B cell (primary cell): ENCODE measurements at regions not wholly inside any gene's neighbourhood (a gene's known extent, or its start where the extent isn't known, plus 50 kb on each side); places are given as distances from the start of the nearest gene placed in this dataset.

Experiments used
- ATAC-seq: fragments of 200-7000 bp; cut with Tn5 transposase; one replicate; pipeline ENCODE4 v1.10.0; 2021; ENCODE audit warnings: low read depth, mild to moderate bottlenecking, moderate number of reproducible peaks, moderate library complexity
- CTCF ChIA-PET: fragments of 350-600 bp; sonication (Branson Sonifier 250); formaldehyde crosslinking; loops from one replicate; lab custom pipeline; 2021; ENCODE audit warnings: antibody characterized with exemption, inconsistent platforms; lab: Charles Lee
- POLR2A ChIA-PET: fragments of 350-600 bp; sonication (Branson Sonifier 250); formaldehyde crosslinking; loops from one replicate; lab custom pipeline; 2021; ENCODE audit warnings: antibody characterized with exemption; lab: Charles Lee
- DNase-seq: peaks from one replicate; pipeline ENCODE4 v3.0.0; 2013
- H2AFZ ChIP-seq: 2 replicates; pipeline ENCODE4 v1.6.1; 2012; ENCODE audit warnings: mild to moderate bottlenecking, low read depth, low read length; ENCODE audit not compliant: insufficient read depth, poor library complexity, severe bottlenecking
- H3K27ac ChIP-seq, 2 donors: 1 replicate in 1 of 2; 2 replicates in 1 of 2; pipeline ENCODE4 v1.5.1; 2012 to 2013; ENCODE audit warnings: low read length in 2 of 2, mild to moderate bottlenecking in 2 of 2, moderate library complexity in 1 of 2
- H3K27me3 ChIP-seq, 4 experiments: fragments of 200-600 bp in 1 of 4; sonication (generic) in 1 of 4; replicated peaks in 1 of 4; 1 replicate in 2 of 4; 2 replicates in 2 of 4; pipeline versions ENCODE4 v1.6.1 to v1.7.0; 2013 to 2016; ENCODE audit warnings: low read length in 3 of 4, mild to moderate bottlenecking in 2 of 4, mixed read lengths in 1 of 4, moderate library complexity in 1 of 4; ENCODE audit not compliant: insufficient read depth in 4 of 4, control insufficient read depth in 3 of 4; ENCODE audit errors: control extremely low read depth in 1 of 4
- H3K36me3 ChIP-seq, 2 experiments: replicated peaks in 1 of 2; 1 replicate in 1 of 2; 2 replicates in 1 of 2; pipeline versions ENCODE4 v1.6.1 to v1.7.1; 2013; ENCODE audit warnings: low read length in 1 of 2; ENCODE audit not compliant: insufficient read depth in 2 of 2, control insufficient read depth in 1 of 2; ENCODE audit errors: control extremely low read depth in 1 of 2, extremely low read depth in 1 of 2
- H3K4me1 ChIP-seq, 2 donors: fragments of 200-600 bp in 1 of 2; sonication (generic) in 1 of 2; 1 replicate in 1 of 2; 2 replicates in 1 of 2; pipeline versions ENCODE4 v1.5.1 to v1.6.1; 2013 to 2017; ENCODE audit warnings: low read length in 2 of 2; ENCODE audit not compliant: control insufficient read depth in 2 of 2, insufficient read depth in 2 of 2
- H3K4me2 ChIP-seq: replicated peaks from 2 replicates; pipeline ENCODE3; 2012; ENCODE audit warnings: mild to moderate bottlenecking, low read depth, low read length; ENCODE audit not compliant: poor library complexity, severe bottlenecking
- H3K4me3 ChIP-seq, 5 experiments: fragments of 200-600 bp in 1 of 5; sonication (generic) in 1 of 5; 1 replicate in 3 of 5; 2 replicates in 2 of 5; pipeline versions ENCODE4 v1.5.1 to v1.7.0; 2011 to 2016; ENCODE audit warnings: low read length in 4 of 5, mild to moderate bottlenecking in 4 of 5, low read depth in 2 of 5, control low read depth in 1 of 5, moderate library complexity in 1 of 5; ENCODE audit not compliant: insufficient read depth in 1 of 5; ENCODE audit errors: control extremely low read depth in 1 of 5, extremely low read depth in 1 of 5
- H3K79me2 ChIP-seq: fragments of 200-600 bp; sonication (generic); one replicate; pipeline ENCODE4 v1.6.0; 2016; ENCODE audit warnings: low read length; ENCODE audit not compliant: control insufficient read depth, insufficient read depth
- H3K9ac ChIP-seq: fragments of 200-600 bp; sonication (generic); 2 replicates; pipeline ENCODE4 v1.6.1; 2017; ENCODE audit warnings: mild to moderate bottlenecking, low read length, moderate library complexity
- H3K9me3 ChIP-seq, 3 donors: one replicate each; pipeline versions ENCODE4 v1.6.1 to v1.7.1; 2013; ENCODE audit warnings: low read length in 2 of 3; ENCODE audit not compliant: control insufficient read depth in 2 of 3, insufficient read depth in 1 of 3; ENCODE audit errors: control extremely low read depth in 1 of 3
- H4K20me1 ChIP-seq: 2 replicates; pipeline ENCODE4 v1.6.0; 2012; ENCODE audit warnings: mild to moderate bottlenecking, low read length; ENCODE audit not compliant: insufficient read depth, control insufficient read depth, poor library complexity, severe bottlenecking
- H3K27ac Mint-ChIP-seq: one replicate; pipeline ENCODE4 v1.8.0; 2021; ENCODE audit warnings: mixed read lengths
- H3K27me3 Mint-ChIP-seq: one replicate; pipeline ENCODE4 v1.8.0; 2021; ENCODE audit warnings: mixed read lengths
- H3K4me1 Mint-ChIP-seq: one replicate; pipeline ENCODE4 v1.8.0; 2021; ENCODE audit warnings: mixed read lengths
- H3K4me3 Mint-ChIP-seq: one replicate; pipeline ENCODE4 v1.8.0; 2021; ENCODE audit warnings: mixed read lengths
- H3K9me3 Mint-ChIP-seq: one replicate; pipeline ENCODE4 v1.8.0; 2022; ENCODE audit warnings: mixed read lengths; ENCODE audit not compliant: insufficient read depth
- EZH2 ChIP-seq: IDR thresholded peaks from 2 replicates; pipeline ENCODE4 v1.6.1; 2012; ENCODE audit warnings: borderline replicate concordance, low read depth, mild to moderate bottlenecking, moderate library complexity, low read length; ENCODE audit not compliant: insufficient read depth, poor library complexity, severe bottlenecking
- WGBS: methylation state at CpG from one replicate; pipeline ENCODE4 v1.1.5; 2013; ENCODE audit warnings: missing lambda C conversion rate; ENCODE audit not compliant: insufficient coverage; 5-methylcytosine and 5-hydroxymethylcytosine counted together
- intact Hi-C: fragments of 100-400 bp; cut with micrococcal nuclease; formaldehyde crosslinking; loops from one replicate; pipeline ENCODE4 v1.10.0; 2022
- TF ChIP-seq, protein P1 (sequence below): fragments of 200-600 bp; IDR thresholded peaks from one replicate; pipeline ENCODE4 v1.8.0; 2022; ENCODE audit warnings: antibody characterized with exemption, mild to moderate bottlenecking

DNA sequence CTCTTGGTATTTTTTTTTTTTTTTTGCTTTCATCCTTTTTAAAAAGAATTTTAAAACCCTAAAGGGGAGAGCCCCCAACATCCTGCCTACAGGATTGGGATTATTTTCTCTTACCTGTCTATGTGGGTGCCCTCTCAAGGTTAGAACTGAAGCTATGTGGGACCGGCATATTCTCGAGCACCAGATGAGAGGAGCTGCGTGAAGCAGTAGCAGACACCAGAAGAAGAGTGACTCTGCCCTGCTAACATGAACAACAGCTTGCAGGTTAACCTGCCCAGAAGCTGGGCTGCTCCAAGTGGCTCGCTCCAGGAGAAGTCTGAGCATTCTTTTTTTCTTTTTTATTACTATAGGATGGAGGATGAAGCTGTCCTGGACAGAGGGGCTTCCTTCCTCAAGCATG is 102.6 kb upstream of the SLC4A4 start:
- Histone ChIP-seq H3K4me1 (no peaks in the 10 kb centered on the region), H3K4me3 (no peak overlapping the region), H3K9ac (no peak overlapping the region), H3K79me2 (no peaks in the 10 kb centered on the region), H4K20me1 (no peaks in the 10 kb centered on the region), H3K27ac (no peak overlapping the region), H3K4me2 (no peak overlapping the region), H3K27me3 (no peaks in the 10 kb centered on the region), H2AFZ (no peak overlapping the region), H3K9me3 (no peaks in the 10 kb centered on the region), H3K36me3 (no peaks in the 10 kb centered on the region)
- WGBS: 89% methylated on average over 3 of the region's 4 CpGs
- H3K27ac Mint-ChIP-seq: no peak overlapping the region
- no peaks in the 10 kb centered on the region for H3K9me3 Mint-ChIP-seq
- DNase-seq (no peak), ATAC-seq (no peak)
- intact Hi-C loops: no loop called here
- H3K27me3 Mint-ChIP-seq: peaks cover 24% of the 10 kb centered on the region
- ChIA-PET CTCF (no interaction called here), POLR2A (no interaction called here)
- TF ChIP-seq, protein P1, sequence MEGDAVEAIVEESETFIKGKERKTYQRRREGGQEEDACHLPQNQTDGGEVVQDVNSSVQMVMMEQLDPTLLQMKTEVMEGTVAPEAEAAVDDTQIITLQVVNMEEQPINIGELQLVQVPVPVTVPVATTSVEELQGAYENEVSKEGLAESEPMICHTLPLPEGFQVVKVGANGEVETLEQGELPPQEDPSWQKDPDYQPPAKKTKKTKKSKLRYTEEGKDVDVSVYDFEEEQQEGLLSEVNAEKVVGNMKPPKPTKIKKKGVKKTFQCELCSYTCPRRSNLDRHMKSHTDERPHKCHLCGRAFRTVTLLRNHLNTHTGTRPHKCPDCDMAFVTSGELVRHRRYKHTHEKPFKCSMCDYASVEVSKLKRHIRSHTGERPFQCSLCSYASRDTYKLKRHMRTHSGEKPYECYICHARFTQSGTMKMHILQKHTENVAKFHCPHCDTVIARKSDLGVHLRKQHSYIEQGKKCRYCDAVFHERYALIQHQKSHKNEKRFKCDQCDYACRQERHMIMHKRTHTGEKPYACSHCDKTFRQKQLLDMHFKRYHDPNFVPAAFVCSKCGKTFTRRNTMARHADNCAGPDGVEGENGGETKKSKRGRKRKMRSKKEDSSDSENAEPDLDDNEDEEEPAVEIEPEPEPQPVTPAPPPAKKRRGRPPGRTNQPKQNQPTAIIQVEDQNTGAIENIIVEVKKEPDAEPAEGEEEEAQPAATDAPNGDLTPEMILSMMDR: no peak
- TF ChIP-seq EZH2: no peak
- no peak overlapping the region for H3K4me3 Mint-ChIP-seq
- no peaks in the 10 kb centered on the region for H3K4me1 Mint-ChIP-seq

GRCh38 chr4:71237641-71238040 is 101.2 kb upstream of the SLC4A4 start:
- WGBS: 94% methylated on average over 3 of the region's 4 CpGs
- ATAC-seq: no peak
- Histone ChIP-seq H3K4me2 (no peak overlapping the region), H3K27ac (no peak overlapping the region), H3K79me2 (no peaks in the 10 kb centered on the region), H3K27me3 (no peaks in the 10 kb centered on the region), H3K9ac (no peak overlapping the region), H2AFZ (no peak overlapping the region), H3K4me1 (no peaks in the 10 kb centered on the region), H3K9me3 (no peaks in the 10 kb centered on the region), H3K4me3 (no peak overlapping the region), H3K36me3 (no peaks in the 10 kb centered on the region), H4K20me1 (no peaks in the 10 kb centered on the region)
- DNase-seq: no peak
- Mint-ChIP-seq H3K27ac (no peak overlapping the region), H3K4me3 (no peak overlapping the region), H3K9me3 (no peaks in the 10 kb centered on the region), H3K4me1 (no peaks in the 10 kb centered on the region), H3K27me3 (peaks cover 18% of the 10 kb centered on the region)
- ChIA-PET POLR2A (no interaction called here), CTCF (interaction anchor here (2.5 kb wide), 1 partner anchor 9 kb away, joined by 6 read pairs; no protein-coding TSS in a partner anchor)
- no peak for TF ChIP-seq EZH2
- TF ChIP-seq, protein P1: no peak
- intact Hi-C loops: no loop called here
